ENCODE measurements at regions not wholly inside any gene's neighbourhood (a gene's known extent, or its start where the extent isn't known, plus 50 kb on each side); places are given as distances from the start of the nearest gene placed in this dataset.

DNA sequence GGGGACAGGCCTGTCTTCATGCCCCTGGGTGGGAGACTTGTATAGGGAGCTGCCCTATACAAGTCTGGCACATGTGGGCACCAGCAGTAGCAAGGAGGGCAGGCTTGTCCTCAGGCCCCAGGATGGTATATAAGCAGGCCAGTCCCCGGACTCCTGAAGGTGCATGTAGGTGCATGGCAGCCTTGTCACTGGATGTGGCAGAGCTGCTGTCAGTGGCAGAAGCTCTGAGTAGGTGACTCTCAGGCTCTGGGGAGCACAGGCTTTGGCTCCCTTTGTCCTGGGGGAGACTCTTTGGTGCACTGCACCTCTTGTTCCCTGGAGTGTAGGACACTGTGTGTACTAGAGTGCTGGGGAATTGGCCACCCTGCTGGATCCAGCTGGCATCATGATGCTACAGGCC is 376.7 kb upstream of the DIPK2B start:
- TF ChIP-seq CTCF (IDR thresholded peaks at IDR 0.05) (no peak), ZFX (IDR thresholded peaks at IDR 0.05; ENCODE audit: borderline replicate concordance) (no peak)
